ENCODE measurements at regions not wholly inside any gene's neighbourhood (a gene's known extent, or its start where the extent isn't known, plus 50 kb on each side); places are given as distances from the start of the nearest gene placed in this dataset.
"Not testable (repeated sequence)": the region's sequence is repeated elsewhere in the genome, so short reads cannot be mapped to it uniquely, and the experiment has no call there.

- TF ChIP-seq CTCF, POLR2A (IDR thresholded peaks at IDR 0.05): not testable (repeated sequence)
Observed at GRCh38 chrY:18718714-18719113, 54.8 kb downstream of the HSFY2 start.
